CD1c-positive myeloid dendritic cell (primary cell): ENCODE measurements at regions not wholly inside any gene's neighbourhood (a gene's known extent, or its start where the extent isn't known, plus 50 kb on each side); places are given as distances from the start of the nearest gene placed in this dataset.

Experiments
- DNase-seq: peaks from one replicate; pipeline ENCODE4 v3.0.0-alpha.2; 2016; ENCODE audit errors: extremely low spot score

DNA sequence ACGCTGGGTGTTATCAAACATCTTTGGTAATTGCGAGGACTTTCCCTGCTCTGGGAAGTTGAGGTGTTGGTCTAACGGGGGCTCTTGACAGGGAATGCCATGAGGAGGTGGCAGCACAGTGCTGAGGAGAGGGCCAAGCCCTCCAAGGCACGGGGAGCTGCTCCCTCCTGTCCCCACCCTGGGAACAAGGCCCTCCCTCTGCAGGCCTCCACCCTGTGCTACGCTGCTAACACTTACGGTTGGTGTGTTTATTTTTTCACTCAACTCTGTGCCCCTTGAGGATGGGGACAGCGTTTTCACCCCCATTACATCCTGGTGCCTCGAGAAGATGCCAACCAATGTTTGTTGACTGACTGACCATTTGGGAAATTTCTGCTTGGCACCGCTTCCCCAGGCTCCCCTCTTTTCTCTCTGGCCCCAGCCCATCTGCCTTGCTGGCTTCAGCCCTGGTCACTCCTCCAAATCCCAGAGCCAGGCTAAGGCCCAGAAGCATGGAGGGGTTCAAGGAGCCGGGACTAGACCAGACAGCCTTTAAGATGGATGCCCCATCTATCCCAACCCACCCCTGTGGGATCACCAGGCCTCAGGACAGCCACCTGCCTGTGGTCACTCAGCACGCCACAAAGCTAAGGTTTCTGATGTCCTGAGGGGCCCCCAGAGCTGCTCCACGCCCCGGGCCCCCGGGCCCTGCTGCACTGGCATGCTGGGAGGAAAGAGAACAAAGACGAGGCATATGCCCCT is 125.7 kb downstream of the BARX1 start:
- no peak for DNase-seq

DNA sequence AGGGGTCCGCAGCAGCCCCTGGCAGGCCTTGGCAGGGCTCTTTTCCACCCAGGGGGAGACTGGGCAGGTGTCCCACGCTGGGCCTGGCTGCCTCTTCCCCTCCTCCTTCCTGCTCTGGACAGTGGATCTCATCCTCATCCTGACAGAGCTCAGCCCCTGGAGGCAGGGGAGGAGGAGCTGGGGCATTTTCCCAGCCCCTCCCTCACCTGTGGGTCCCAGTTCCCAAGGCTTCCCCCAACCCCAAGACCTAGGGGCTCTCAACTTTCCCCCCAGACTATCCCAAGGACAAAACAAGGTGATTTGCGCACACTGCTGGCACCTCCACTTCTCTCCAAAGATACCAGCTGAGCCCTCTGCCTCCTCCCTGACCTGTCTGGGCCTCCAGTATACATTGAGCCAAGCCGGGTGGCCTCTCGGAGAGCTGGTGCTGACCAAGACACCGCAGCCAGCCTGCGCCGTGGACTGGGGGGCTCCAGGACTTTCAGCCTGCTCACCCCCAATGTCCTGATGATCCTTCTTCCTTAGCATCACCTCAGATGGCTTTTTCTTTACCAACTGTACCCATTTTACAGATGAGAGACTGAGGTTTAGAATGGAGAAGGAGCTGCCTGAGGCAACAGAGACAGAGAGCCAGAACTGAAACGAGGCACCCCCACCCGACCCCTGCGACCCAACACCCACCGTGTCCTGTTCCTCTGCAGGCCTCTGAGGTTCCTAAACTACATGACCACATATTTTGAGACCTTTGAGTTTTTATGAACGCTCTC is 126.6 kb downstream of the BARX1 start:
- no peak for DNase-seq

GRCh38 chr9:93827545-93828330 is 127.4 kb downstream of the BARX1 start:
- DNase-seq: peak; percentile 53

GRCh38 chr9:93826905-93827544 is 128.1 kb downstream of the BARX1 start:
- no peak for DNase-seq

DNA sequence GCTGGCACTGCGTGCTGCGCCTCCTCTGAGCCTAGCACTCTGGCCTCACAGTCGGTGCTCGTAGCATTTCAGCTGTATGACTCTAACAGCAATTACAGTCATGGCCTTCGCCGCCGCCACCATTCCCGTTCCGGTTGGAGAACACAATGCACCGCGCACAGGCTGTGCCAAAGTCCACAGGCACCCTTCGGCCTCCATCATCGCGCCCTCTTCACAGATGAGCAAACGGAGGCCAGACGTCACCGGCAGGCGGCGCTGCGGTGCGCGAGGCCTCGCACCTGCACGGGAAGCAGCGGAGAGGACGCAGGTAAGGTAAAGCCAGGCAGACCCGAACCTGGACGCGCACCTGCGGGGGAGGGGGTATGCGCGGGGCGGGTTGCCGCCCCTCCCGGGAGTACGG is 128.9 kb downstream of the BARX1 start:
- peak; percentile 8 for DNase-seq

GRCh38 chr9:93825348-93826115 is 129.6 kb downstream of the BARX1 start:
- no peak for DNase-seq

- DNase-seq: no peak
Observed at GRCh38 chr9:93824386-93825294, 130.5 kb downstream of the BARX1 start.

DNA sequence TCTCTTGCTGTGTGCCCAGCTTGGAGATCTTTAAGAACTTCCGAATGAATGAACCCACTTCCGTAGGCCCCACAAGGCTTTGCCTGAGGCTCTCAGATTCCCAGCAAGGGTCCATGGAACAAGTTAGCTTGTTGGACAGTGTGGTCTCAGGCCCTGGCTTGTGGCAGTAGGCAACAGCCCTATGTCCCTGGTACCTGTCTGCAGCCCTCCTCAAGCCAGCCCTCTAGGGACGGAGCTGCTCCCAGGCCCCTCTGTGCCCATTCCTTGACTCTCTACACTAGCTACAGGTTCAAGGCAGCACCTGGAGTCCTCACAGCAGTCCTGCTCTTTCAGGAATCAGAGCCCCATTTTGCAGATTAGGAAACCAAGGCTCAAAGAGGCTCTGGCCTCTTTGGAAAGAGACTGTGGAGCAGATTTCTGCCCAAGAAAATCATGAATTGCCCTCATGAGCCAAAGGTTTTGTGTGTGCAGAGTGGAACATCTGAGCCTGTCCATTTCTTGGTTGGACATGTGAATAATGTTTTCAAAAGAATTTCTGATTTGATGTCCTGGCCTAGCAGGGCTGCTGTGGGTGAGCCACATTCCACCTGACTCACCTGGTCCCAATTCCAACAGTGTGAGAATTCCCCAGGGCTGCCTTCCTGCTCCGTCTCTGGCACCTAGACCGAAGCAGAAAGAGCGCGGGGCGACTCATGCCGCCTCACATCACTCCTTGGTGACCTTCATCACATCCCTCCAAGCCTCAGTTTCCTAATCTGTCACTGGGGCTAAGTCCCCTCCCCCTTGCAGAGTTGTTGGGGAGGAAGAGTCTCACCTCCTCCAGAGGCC is 131.7 kb downstream of the BARX1 start:
- no peak for DNase-seq

DNA sequence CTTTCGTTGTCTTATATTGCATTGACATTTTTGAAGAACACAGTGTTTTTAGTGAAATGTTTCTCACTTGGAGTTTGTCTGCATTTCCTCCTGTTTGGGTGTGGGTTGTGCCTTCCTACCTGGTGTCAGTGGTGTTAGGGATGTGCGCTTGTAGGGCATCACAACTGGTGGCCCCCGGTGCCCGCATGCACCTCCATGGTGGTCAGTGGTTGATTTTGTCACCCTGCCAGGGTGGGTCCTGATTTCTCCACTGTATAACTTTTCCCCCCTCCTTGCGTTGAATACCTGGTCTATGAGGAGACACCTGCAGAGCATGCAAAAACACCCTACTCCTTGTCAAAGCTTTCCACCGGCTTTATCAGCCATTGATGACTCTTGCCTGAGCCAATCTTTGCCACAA is 132.9 kb downstream of the BARX1 start:
- no peak for DNase-seq

DNA sequence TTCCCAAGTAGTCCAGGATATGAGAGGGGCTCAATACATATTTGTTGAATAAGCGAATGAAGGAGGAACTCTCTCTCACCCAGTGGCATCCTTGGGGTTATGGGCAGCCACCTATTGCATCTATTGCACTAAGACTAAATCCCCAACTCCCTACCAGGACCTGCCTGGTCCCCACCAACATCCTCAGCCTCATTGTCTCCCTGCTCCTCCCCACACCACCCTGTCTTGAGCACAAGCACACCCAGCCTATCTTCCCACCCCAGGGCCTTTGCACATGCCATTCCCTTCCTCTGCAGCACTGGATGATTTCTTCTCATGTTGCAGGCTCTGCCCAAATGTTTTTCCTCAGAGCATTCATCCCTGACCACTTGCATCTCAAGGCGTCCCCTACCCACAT is 133.8 kb downstream of the BARX1 start:
- no peak for DNase-seq

DNA sequence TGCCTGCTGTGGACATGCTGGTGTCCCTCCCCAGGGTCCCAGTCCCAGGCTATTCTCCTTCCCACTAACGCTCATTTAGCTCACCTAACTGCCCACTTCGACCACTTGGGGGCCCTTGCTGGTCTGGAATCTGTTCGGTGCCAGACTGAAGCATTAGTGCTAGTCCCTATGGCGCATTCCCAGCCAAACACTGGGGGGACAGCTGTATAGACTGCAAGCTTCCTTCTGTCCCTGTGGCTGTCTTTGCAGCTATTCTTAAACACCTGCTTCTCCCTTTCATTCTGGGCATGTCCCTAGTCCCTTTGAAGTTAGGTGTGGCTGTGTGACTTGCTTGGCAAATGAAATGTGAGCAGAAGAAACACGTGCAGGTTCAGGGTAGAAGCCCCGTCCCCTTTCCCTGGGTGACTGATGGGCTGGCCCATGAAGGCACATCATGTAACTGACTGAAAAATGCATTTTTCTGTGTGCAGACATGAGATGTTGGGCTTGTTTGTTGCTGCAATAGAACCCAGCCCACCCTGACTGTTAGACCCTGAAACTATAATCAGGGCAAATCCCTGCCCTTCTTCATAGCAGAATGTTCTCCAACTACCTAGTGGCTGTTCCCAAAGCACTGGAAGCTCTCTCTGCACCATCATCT is 134.4 kb downstream of the BARX1 start:
- DNase-seq: no peak

DNA sequence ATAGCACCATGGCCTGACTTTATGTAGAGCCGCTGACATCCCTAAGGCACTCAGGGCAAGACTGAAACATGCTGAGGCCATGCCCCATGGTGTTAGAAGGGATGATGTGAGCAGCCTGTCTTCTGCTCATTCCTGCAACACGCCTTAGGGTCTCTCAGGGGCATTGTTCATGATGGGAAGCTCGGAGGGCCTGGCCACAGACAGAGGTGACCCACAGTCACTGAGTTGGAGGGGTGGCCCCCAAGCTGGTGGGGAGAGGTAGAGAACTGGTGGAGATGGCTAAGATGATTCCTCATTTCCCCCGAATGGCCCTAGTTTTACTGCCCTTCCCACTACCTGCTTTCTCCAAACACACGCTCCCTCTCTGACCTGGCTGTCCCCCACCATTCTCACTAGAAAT is 135.2 kb downstream of the BARX1 start:
- no peak for DNase-seq

DNA sequence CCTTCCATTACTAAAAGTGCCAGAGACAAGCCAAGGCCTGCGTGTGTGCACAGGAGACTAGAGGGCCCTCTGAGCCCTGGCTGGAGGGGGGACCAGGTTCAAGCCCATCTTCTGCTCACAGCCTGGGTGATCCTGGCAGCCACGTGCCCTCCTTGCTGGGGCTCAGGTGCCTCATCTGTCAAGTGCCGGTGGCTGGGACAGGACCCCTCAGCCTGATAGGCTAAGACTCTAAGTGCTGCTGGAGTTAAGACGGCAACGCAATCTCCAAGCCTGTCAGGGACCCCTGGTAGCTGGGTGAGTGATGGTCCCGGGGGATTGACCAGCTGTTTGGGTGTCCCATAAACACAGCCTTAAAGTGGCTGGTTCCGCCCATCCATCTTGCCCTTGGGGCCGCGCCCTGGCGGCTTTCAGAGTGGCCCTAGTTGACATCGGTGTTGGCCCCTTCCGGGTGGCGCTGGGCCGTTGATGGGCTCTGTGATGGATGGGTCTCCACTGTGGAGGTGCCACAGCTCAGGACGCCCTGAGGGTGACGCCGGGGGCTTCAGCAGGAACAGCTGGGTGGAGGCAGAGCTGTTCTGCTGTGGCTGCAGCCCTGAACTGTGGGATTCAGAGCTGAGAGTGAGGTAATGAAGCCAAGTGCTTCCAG is 136.2 kb downstream of the BARX1 start:
- no peak for DNase-seq

- DNase-seq: no peak
Observed at GRCh38 chr9:93818237-93818636, 136.9 kb downstream of the BARX1 start.

DNA sequence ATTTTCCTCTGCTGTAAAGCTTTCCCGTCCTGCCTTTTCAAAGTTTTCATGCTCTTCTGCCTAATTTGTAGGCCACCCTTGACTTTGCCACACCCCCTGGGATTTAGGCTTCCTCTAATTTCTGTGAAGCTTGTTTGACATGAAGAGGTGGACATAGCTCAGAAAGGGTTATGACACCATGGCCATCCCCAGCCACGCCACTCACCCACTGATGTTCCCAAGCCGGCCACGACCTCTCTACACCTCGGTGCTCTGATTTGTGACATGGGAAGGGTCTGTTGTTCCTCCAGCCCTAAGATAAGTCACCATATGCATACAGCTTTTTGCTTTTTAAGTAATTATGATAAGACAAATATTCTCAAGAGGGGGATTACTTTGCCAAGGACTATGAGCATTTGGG is 139.5 kb downstream of the BARX1 start:
- no peak for DNase-seq

DNA sequence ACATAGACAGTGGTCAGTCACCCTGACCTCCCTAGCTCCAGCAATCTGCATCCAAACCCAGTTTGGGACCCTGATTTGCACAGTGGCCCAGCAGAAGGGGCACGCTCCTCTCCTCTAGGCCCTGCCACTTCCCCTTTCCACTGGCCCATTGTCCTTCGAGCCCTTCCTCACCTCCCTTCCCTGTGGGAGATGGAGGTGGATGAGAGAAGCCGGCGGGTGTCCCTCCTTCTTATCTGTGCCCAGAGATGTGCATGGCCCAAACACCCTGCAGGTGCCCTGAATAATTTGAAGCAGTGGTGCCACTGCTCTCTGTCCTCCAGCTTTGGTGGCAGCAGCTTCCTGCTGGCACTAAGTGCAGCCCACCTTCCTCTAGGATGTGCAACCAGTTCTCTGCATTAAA is 140.0 kb downstream of the BARX1 start:
- DNase-seq: no peak

DNA sequence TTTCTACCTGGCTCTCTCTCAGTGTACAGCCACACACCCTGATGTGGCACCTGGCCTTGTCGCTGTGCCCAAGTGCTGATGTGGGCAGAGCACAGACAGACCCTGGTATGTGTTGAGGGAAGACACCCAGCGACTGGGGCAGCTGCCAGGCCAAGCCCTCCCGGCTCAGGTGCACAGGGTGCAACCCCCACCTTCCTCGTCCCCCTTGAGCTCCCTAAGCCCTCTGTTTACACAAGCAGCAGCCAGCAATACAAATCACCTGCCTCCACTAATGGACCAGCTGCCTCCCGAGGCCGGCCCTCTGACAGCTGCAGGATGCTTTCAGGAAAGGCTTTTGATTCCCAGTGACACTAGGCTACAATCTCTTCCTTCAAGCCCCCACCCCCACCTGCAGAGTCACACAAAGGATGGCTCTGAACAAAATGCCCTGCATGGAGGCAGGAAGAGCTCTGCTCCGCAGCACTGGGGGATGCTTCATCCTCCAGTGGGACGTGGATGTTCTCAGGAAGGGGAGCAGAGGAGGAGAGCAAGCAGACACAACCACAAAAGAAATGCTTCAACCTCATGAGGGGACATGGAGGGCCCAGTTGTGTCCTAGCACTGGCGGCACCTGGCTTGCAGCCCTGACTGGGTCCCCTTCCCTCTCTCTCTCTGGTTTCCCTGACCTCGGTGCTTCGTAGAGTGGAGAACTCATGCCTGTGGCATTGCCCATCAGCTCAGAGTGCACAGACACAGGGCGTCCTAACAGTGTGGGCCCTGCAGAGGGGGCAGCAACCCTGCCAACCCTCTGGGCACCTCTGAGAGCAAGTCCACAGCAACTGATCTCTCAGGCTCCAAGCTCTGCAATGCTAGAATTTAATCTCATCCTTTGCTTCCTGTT is 140.8 kb downstream of the BARX1 start:
- DNase-seq: no peak
